HG03280 (cell line): ENCODE measurements at regions not wholly inside any gene's neighbourhood (a gene's known extent, or its start where the extent isn't known, plus 50 kb on each side); places are given as distances from the start of the nearest gene placed in this dataset.

Experiments
- ATAC-seq: cut with Tn5 transposase; IDR thresholded peaks from one replicate; pipeline ENCODE4 v1.9.1; 2021; ENCODE audit warnings: mild to moderate bottlenecking, moderate library complexity; ENCODE audit not compliant: unreplicated experiment

GRCh38 chr3:150220799-150221198 lies 187.3 kb upstream of the TSC22D2 start:
- no peak for ATAC-seq

GRCh38 chr3:150220041-150220440 lies 188.1 kb upstream of the TSC22D2 start:
- ATAC-seq = no peak

DNA sequence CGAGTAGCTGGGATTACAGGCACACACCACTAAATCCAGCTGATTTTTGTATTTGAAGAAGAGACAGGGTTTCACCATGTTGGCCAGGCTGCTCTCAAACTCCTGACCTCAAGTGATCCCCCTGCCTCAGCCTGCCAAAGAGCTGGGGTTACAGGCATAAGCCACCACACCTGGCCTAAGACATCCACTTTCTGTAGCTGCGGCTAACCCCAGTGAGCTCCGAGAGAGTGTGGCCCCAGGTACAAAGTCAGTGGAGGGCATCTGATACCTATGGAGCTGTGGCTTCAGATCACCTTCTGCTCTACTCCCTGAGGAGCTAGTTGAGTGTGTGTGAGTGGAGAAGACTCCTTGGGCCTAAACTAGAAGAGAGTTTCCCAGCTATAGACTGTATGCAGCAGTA lies 189.3 kb upstream of the TSC22D2 start:
- no peak for ATAC-seq

- ATAC-seq = no peak
These were observed 189.9 kb upstream of the TSC22D2 start for GRCh38 chr3:150218236-150218635.

DNA sequence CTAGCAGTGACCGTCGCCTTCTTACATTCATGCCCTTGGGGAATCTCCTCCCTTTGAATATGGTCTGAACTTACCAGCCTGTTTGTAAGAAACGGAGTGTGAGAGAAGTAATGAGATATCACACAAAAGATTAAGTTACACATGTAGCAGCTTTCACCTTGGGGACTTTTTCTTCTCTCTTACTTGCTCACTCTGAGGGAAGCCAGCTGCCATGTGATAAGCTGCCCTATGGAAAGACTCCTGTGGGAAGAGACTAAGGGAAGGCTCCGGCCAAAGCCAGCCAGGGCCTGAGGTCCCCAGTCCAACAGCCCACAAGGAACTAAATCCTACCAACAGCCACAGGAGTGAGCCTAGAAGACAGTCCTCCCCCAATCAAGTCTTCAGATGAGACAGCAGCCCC lies 190.4 kb upstream of the TSC22D2 start:
- no peak for ATAC-seq

DNA sequence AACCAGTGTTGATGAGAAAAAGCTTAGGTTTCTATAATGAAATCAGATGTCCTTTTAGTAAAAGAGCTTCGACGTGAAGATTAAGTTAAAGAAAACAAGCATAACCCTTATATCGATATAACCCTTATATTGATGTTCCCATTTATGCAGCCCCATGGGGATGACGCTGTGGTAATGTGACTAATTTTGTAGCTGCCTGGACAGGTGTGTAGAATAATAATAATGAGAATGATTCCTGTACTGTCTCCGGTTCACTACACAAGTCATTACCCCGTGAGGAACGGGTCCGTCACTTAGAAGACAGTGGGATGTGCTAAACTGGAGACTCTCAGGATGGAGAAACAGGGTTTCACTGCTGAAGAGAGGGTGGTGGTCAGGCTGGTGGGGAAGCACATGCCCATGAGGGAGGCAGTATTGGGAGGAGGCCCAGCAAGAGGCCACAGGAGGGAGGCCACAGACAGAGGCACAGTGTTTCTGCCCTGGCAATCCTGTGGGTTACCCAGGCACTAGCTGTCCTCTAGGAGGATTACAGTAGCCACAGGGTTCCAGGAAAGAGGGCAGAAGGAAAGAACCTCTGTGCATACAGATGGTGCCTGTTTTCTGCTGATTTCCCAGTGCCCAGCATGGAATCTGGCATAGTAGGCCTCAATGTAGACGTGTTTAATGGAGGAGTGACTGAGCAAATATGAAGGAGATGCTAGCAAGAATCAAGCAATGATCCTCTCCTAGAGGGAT lies 191.1 kb upstream of the TSC22D2 start:
- ATAC-seq = no peak

- no peak for ATAC-seq
These were observed 191.9 kb upstream of the TSC22D2 start for GRCh38 chr3:150216041-150216811.

DNA sequence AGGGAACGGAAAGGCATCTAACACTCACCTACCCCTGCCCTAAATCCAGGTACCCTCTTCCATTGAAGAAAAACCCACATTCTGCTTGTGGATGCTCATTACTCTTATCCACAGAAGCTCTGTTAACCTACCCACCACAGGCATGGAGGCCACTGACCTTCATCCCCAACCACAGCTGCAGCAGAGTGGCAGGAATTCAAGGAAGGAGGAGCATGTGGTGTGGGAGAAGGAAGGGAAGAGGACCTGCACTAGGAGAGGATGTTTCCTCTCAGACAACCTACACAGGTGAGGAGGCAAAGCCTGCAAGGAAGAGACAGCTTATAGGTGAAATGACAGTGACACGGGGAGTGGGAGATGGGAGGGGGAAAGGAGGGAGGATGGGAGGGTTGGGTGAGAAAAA lies 192.5 kb upstream of the TSC22D2 start:
- no peak for ATAC-seq

DNA sequence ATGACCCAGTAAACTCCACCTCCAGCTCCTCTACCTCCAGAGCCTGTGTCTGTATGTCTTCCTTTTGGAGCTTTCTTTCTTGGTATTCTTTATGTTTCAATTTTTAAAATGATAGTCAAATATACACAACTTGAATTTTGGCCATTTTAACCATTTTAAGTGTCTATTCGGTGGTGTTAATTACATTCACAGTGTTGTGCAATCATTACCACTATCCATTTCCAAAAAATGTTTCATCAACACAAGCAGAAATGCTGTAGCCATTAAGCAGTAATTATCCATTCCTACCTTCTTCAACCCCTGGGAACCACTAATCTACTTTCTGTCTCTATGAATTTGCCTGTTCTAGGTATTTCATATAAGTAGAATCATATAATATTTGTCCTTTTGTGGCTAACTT lies 194.5 kb upstream of the TSC22D2 start:
- ATAC-seq = no peak

- no peak for ATAC-seq
These were observed 197.5 kb upstream of the TSC22D2 start for GRCh38 chr3:150210461-150211110.

GRCh38 chr3:150203273-150203672 lies 204.8 kb upstream of the TSC22D2 start:
- ATAC-seq = no peak

DNA sequence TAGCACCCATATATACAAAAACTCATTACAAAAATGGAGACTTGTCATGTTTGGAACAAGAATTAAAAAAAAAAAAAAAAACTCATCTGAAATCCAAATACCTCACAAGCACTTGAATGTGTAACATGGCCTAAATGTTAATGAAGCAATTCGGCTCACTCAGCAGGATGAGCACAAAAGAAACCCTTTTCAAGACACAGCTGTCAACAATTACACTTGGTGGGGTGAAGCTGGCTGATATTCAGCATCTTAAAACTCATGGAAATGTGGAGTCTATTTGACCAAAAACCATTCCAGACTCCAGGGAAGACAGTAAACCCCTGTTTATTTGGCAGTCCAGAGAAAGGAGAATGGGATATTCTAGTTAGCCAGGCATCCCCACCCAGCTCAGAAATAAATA lies 205.4 kb upstream of the TSC22D2 start:
- ATAC-seq = no peak

GRCh38 chr3:150194957-150195356 lies 213.1 kb upstream of the TSC22D2 start:
- ATAC-seq = no peak

DNA sequence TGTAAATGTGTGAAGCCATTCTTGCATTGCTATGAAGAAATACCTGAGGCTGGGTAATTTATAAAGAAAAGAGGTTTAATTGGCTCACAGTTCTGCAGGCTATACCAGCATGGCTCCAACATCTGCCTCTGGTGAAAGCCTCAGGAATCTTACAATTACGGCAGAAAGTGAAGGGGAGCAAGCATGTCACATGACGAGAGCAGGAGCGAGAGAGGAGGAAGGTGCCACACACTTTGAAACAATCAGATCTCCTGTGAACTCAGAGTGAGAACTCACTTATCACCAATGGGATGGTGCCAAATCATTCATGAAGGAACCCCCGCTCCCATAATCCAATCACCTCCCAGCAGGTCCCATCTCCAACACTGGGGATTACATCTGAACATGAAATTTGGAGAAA lies 213.6 kb upstream of the TSC22D2 start:
- no peak for ATAC-seq

GRCh38 chr3:150184426-150185071 lies 213.9 kb upstream of the PFN2 start:
- peak; percentile 28 for ATAC-seq

GRCh38 chr3:150183678-150184425 lies 213.2 kb upstream of the PFN2 start:
- ATAC-seq = peak; percentile 82

DNA sequence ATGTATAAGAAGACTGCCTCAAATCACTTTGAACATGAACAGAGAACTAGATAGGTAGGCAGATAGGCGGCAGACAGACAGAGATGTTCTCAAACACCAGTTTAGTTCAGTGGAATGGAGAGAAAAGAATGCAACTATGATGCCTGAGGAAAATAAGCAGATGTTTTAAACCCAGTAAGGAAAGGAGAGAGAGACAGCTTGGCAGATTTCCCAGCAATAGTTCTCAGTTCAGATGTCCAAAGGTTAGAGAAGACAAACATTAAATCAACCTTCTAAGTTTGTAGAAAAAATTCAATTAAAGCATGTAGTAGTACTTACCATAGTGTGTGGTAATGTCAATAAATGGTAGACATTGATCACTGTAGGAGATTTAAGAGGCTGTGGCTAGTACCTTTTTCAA lies 209.6 kb upstream of the PFN2 start:
- no peak for ATAC-seq

DNA sequence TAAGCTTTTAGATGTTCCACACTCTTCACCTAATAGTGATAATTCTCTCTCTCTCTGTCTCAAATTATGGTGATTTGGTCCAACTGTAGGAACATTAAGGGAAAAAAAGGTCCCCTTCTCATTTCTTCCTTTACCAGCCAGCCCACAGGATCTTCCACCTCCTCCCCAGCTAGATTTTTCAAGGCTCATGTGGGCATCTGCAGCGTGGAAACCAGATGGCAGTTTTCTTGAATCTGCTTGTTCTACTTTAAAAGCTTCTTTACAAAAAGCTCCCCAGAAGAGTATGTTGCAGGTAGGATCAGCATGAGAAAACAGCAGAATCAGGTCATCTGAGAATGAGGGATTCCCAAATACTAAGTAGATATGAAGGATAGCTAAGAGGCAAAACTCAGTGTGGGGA lies 208.6 kb upstream of the PFN2 start:
- no peak for ATAC-seq

DNA sequence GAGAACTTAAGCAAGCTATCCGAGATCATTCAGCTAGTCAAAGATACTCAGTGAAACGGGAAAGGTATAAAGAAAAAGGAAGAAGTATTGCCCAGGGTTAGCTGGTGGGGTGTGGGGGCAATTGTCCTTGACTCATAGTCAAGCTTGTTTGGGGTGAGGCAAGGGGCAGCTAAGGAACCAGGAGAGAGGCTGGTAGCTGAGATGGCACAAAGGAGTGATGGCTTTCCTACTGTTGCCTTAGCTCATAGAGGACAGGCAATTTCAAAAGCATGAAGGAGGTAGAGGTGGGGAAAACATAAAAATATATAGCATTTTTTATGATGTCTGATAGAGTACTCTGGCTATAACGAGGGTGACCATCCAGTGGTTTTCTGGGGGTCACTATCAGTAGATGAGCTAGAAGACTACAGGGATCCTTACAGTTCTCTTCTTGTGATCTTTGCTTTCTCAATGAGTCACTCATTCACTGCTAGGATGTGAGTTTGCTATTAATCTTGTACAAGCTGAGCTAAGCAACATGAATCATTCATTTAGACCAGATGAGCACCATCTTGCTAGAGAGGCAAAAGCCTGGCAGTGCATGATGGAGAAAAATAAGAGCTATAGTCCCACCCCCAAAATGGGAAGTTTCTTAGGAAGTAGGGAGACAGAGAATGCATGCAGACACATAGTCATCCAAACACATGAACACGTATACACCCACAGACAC lies 207.1 kb upstream of the PFN2 start:
- no peak for ATAC-seq

DNA sequence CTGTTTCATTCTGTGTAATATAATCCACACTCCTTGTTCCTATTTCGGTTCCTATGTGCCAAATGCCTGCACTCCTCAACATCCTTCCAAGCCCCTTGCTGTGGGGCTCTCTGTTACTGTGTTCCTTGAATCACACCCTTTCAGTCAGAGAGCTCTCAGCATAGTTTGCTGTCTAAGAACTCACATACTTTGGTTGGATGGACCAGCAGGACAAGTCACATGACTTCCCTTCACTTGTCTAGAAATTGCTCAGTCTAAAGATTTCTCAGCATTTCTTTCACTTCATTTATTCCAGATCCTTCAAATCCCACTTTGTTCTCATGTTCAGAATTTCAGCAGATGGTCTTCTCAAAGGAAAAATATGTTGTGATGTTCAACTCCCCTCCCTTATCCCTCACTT lies 203.5 kb upstream of the PFN2 start:
- ATAC-seq = no peak
